ENCODE measurements at regions not wholly inside any gene's neighbourhood (a gene's known extent, or its start where the extent isn't known, plus 50 kb on each side); places are given as distances from the start of the nearest gene placed in this dataset.

- in situ Hi-C loops (cut with HindIII; ENCODE audit: low sequenced_read_pairs), result no loop called here
Measured at GRCh38 chr4:147303873-147304229, 177.0 kb upstream of the EDNRA start.

GRCh38 chr4:147307896-147308674 lies 172.8 kb upstream of the EDNRA start:
- in situ Hi-C loops (cut with HindIII; ENCODE audit: low sequenced_read_pairs), result no loop called here

GRCh38 chr4:147309434-147309833 lies 171.5 kb upstream of the EDNRA start:
- in situ Hi-C loops (cut with HindIII; ENCODE audit: low sequenced_read_pairs), result no loop called here

DNA sequence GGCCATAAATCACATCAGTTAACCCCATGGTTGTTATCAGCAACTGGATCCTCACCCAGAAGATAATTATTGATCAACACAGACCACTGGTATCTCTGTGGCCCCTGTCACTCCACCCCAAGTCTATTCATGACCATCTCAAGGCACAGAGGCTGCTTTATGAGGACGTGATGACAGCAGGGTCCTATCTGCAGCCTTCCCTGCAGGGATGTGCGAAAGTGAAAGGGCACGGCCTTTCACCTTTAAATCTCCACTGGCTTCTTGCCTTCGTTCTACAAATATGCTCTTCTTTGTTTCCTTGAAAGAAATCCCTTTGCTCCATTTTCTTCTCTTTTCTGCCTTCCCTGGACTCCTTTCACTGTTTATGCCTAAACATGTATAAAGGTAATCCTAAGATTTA lies 170.6 kb upstream of the EDNRA start:
- in situ Hi-C loops (cut with HindIII; ENCODE audit: low sequenced_read_pairs), result no loop called here

DNA sequence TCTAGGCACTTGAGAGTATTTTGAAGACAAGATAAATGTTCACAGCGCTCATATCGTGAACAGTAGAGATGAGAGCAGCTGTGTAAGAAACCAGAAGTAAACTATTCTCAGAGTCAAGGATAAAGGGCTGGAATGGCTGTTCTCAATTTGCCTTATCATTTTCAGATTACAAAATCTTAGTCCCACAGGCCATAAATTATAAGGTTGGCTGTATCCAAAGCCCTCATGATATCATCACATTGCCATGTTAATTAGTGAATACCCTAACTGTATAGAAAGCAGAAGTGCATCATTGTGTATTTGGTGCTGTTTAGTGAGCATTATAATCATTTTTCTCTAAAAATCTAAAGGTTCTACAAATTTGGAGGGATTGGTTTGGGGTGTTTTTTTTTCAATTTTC lies 168.9 kb upstream of the EDNRA start:
- in situ Hi-C loops (cut with HindIII; ENCODE audit: low sequenced_read_pairs), result no loop called here

DNA sequence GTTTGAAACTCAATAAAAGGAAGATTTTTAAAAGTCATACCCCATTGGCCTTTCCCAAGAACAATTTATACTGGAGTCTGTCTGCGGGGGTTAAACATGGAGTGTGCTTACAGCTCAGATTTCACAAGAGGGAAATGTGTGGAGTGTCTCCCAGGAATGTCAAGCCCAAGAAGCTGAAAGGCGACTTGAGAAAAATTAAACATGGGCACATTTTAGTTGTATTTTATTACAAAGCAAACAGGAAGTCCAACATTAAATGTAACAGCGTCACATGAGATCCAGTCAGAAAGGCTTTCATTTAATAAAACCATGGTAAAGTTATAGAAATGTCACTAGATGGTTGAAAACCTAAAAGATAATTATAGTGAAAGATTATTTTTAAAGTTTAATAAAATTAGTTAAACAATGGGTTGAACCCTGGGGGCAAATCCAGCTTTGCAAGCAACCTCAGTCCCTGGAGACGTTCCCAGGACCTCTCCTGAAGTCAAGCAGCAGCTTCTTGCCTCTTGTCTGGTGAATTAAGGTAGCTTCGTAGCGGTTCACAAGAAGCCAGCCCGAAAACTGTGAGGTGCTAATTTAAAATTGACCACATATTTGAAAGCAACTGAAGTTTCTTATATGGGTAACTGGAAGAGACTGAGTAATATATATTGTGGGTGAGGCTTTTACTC lies 168.4 kb upstream of the EDNRA start:
- in situ Hi-C loops (cut with HindIII; ENCODE audit: low sequenced_read_pairs), result no loop called here

DNA sequence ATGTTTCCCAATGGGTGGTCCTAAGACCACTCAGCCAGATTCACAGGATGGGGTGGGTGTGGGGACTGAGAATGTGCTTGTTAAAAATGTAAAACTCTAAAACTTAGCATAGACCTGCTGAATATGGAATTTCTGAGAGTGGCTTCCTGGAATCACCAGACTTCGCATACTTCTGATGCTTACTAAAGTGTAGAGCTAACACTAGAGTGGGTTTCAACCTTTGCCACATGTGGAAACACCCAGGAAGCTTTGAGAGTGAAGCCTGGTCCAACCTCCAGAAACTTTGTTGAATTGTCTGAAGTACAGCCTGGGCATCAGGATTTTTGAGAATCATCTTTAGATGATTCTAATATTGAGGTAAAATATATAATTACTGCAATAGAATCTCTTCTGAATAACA lies 167.8 kb upstream of the EDNRA start:
- in situ Hi-C loops (cut with HindIII; ENCODE audit: low sequenced_read_pairs), result no loop called here

GRCh38 chr4:147318586-147318985 lies 162.3 kb upstream of the EDNRA start:
- in situ Hi-C loops (cut with HindIII; ENCODE audit: low sequenced_read_pairs), result no loop called here

GRCh38 chr4:147325571-147325981 lies 155.3 kb upstream of the EDNRA start:
- in situ Hi-C loops (cut with HindIII; ENCODE audit: low sequenced_read_pairs), result no loop called here

DNA sequence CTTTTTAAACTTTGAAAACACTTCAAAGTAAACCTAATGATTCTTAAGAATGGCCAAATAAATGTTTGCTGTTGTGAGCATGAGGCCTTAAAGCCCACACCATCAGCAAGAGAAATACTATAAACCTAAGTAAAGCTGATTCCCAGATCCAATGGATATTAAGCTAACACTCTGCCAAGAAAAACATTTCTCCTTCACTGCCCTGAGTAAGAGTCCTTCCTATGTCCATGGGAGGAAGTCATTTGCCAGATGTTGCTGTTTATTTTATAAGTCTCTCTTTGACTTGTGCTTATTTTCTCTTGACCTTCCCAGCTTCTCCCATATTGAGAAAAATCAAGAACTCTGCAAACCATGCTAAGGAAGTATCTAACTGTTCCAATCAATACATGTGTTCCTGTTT lies 154.3 kb upstream of the EDNRA start:
- in situ Hi-C loops (cut with HindIII; ENCODE audit: low sequenced_read_pairs), result no loop called here

GRCh38 chr4:147327322-147327721 lies 153.6 kb upstream of the EDNRA start:
- in situ Hi-C loops (cut with HindIII; ENCODE audit: low sequenced_read_pairs), result no loop called here

GRCh38 chr4:147328189-147328588 lies 152.7 kb upstream of the EDNRA start:
- in situ Hi-C loops (cut with HindIII; ENCODE audit: low sequenced_read_pairs), result no loop called here

DNA sequence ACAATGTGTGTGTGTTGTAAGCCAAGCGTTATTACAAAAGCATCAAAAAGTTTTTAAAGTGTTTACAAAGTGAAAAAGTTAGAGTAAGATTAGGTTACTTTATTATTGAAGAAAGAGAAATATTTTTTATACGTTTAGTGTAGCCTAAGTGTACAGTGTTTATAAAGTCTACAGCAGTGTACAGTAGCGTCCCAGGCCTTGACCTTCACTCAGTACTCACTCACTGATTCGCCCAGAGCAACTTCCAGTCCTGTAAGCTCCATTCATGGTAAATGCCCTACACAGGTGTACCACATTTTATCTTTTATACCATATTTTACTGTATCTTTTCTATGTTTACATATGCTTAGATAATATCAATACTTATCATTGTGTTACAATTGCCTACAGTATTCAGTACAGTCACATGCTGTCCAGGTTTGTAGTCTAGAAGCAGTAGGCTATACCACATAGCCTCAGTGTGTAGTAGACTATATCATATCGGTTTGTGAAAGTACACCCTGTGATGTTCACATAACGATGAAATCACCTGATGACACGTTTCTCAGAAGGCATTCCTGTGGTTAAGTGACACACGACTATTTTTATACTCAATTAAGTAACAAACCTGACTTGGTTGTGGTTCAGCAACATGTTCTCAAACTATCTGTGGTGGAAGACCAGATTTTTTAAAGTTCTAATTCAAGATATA lies 152.0 kb upstream of the EDNRA start:
- in situ Hi-C loops (cut with HindIII; ENCODE audit: low sequenced_read_pairs), result no loop called here

DNA sequence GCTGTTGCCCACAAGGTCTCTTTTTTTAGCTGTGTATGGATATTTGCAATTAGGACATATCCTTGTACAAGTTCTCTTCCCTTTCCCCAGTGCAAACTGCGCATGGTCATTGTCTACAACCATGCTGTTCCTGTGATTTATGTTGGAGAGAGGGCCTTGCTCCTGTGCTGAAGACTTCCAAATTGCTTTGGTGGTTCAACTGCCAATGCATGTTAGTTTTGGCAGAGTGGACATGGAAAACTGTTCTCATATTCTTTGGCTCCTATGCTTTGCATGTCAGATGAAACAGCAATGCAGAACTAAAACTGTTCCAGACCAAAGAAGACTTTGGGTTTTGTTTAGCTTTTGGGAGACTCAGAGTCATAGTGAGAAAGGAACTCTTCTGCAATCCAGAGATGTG lies 148.8 kb upstream of the EDNRA start:
- in situ Hi-C loops (cut with HindIII; ENCODE audit: low sequenced_read_pairs), result loop anchor here (5.0 kb wide), 1 partner anchor 90 kb away; no protein-coding TSS in a partner anchor

DNA sequence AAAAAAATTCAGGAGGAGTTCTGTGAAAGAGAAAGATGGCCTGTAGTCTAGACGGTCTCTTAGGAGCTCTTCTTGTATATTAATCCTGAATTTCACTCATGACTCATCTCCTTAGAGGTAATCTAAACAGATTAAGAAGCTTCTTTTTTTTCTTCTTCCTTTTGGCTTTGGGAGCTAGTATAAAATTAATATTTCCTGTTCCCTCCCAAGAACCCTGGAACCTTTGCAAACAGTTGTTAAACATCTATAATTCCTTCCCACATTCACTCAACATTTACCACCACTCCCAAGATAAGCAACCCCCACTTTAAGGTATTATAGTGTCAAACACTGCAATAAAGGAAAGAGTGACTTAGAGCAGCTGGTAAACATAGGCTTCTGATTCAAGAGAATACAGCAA lies 146.4 kb upstream of the EDNRA start:
- in situ Hi-C loops (cut with HindIII; ENCODE audit: low sequenced_read_pairs), result loop anchor here (5.0 kb wide), 1 partner anchor 92 kb away; no protein-coding TSS in a partner anchor

- in situ Hi-C loops (cut with HindIII; ENCODE audit: low sequenced_read_pairs), result no loop called here
Measured at GRCh38 chr4:147335183-147335582, 145.7 kb upstream of the EDNRA start.

DNA sequence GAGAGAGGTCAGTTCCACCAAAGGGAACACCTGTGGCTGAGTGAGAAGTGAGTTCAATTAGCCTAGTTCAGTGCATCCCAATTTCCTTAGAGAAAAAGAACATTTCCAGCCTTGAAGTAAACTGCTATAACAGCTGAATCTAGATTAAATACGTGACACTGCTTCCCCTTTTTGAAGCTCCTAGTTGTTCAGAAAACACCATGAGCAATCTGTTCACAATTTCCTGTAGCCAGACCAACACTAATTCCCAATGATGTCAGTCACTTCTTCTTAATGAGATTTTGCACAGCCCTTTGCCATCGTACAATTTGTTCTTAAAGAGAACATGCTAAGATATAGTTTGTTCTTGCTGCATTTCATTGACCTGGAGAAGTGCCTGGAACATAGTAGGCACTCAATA lies 144.6 kb upstream of the EDNRA start:
- in situ Hi-C loops (cut with HindIII; ENCODE audit: low sequenced_read_pairs), result no loop called here

DNA sequence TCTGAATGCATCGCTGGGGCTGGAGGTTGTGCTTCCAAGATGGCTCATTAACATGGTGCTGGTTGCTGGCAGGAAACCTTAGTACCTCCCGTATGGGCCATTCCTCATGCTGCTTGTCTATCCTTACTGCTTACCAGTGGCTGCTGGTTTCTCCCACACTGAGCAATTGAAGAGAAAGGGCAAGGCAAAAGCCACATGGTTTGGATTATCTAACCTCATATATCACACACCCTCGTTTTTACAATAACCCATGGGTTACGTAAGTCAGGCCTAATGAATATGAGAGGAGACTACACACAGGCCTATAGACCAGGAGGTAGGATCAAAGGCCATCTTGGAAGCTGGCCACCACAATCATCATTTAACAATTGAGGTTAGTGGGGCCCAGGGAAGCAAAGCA lies 141.8 kb upstream of the EDNRA start:
- in situ Hi-C loops (cut with HindIII; ENCODE audit: low sequenced_read_pairs), result no loop called here

DNA sequence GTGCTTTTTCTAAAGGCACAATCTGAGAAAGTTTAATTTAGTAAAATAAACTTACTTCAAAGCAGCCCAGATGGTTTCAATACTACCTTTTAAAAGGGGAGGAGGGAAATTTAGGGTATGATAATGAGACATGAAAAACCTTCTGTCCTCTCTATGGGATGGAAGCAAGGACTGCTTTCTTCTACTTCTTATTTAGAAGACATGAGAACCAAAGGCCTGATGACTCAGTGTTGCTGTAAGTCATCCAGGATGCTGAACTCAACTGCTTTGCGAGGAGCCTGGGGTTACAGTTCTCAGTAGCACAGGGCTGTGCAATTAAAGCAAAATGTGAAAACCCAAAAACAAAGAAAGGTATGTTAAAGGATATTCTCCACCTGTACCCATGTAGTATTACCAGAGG lies 140.8 kb upstream of the EDNRA start:
- in situ Hi-C loops (cut with HindIII; ENCODE audit: low sequenced_read_pairs), result no loop called here

GRCh38 chr4:147340591-147341120 lies 140.2 kb upstream of the EDNRA start:
- in situ Hi-C loops (cut with HindIII; ENCODE audit: low sequenced_read_pairs), result no loop called here

DNA sequence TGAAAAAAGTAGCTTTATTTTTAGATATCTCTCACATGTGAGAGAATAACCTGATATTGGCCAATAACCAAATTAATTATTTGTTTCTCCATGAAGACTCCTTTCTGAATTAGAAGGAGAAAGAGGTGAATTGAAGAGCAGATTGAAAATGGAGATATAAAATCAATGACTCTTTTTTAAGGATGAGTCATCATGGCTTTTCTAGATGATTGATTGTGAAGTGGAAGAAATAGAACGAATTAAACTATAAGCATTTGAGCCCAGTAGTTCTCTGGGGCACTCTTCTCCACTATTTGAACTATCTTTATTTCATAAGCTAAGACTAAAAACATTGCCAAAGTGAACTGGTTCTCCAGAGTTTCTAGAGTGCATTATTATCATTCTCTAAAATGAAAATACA lies 137.2 kb upstream of the EDNRA start:
- in situ Hi-C loops (cut with HindIII; ENCODE audit: low sequenced_read_pairs), result no loop called here

DNA sequence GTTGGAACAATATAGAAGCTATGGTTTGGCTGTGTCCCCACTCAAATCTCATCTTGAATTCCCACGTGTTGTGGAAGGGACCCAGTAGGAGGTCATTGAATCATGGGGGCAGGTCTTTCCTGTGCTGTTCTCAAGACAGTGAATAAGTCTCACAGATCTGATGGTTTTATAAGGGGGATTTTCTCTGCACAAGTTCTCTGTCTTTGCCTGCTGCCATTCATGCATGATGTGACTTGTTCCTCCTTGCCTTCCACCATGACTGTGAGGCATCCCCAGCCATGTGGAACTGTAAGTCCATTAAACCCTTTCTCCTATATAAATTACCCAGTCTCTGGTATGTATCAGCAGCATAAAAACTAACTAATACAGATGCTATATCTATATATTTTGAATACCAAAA lies 135.2 kb upstream of the EDNRA start:
- in situ Hi-C loops (cut with HindIII; ENCODE audit: low sequenced_read_pairs), result no loop called here

Data from endothelial cell of hepatic sinusoid (primary cell).